Liver (tissue), 8 donors: ENCODE measurements at regions not wholly inside any gene's neighbourhood (a gene's known extent, or its start where the extent isn't known, plus 50 kb on each side); places are given as distances from the start of the nearest gene placed in this dataset.

Source experiments
- DNase-seq: peaks from one replicate; pipeline ENCODE4 v3.0.0-alpha.2; 2017; ENCODE audit warnings: low spot score
- H3K27ac ChIP-seq, 2 donors: one replicate each; pipeline ENCODE4 v1.7.0; 2013; ENCODE audit warnings: inconsistent platforms in 2 of 2, low read length in 2 of 2, control low read depth in 1 of 2, low read depth in 1 of 2, mild to moderate bottlenecking in 1 of 2
- H3K27me3 ChIP-seq, 4 donors: one replicate each; pipeline versions ENCODE4 v1.6.1 to v1.7.0; 2013; ENCODE audit warnings: low read length in 3 of 4, inconsistent platforms in 1 of 4, mild to moderate bottlenecking in 1 of 4, moderate library complexity in 1 of 4; ENCODE audit not compliant: control insufficient read depth in 4 of 4, insufficient read depth in 4 of 4
- H3K36me3 ChIP-seq, 4 donors: one replicate each; pipeline versions ENCODE4 v1.6.1 to v1.7.0; 2013; ENCODE audit warnings: low read length in 3 of 4, mild to moderate bottlenecking in 3 of 4, low read depth in 1 of 4, moderate library complexity in 1 of 4; ENCODE audit not compliant: control insufficient read depth in 4 of 4, insufficient read depth in 3 of 4
- H3K4me1 ChIP-seq, 4 donors: one replicate each; pipeline versions ENCODE4 v1.6.1 to v1.7.0; 2013; ENCODE audit warnings: low read length in 3 of 4, mild to moderate bottlenecking in 3 of 4, moderate library complexity in 1 of 4; ENCODE audit not compliant: control insufficient read depth in 4 of 4, insufficient read depth in 4 of 4
- H3K4me3 ChIP-seq, 3 donors: one replicate each; pipeline versions ENCODE4 v1.6.1 to v1.7.0; 2013; ENCODE audit warnings: low read length in 3 of 3, control low read depth in 1 of 3, low read depth in 1 of 3, mild to moderate bottlenecking in 1 of 3
- H3K9ac ChIP-seq, 2 donors: one replicate each; pipeline ENCODE4 v1.7.0; 2013; ENCODE audit warnings: low read length in 2 of 2, mild to moderate bottlenecking in 2 of 2, moderate library complexity in 2 of 2, control low read depth in 1 of 2, low read depth in 1 of 2
- H3K9me3 ChIP-seq, 4 donors: one replicate each; pipeline versions ENCODE4 v1.6.1 to v1.7.0; 2013; ENCODE audit warnings: low read length in 3 of 4; ENCODE audit not compliant: control insufficient read depth in 4 of 4
- EGR1 ChIP-seq, 2 donors: IDR thresholded peaks; 2 replicates each; pipeline ENCODE4 v1.6.1; 2016 to 2018; ENCODE audit warnings: antibody characterized with exemption in 2 of 2, low read depth in 2 of 2
- FOXA1 ChIP-seq: IDR thresholded peaks from 2 replicates; pipeline ENCODE4 v1.6.1; 2016; ENCODE audit warnings: antibody characterized with exemption
- FOXA2 ChIP-seq: IDR thresholded peaks from 2 replicates; pipeline ENCODE4 v1.6.1; 2016; ENCODE audit warnings: antibody characterized with exemption
- GABPA ChIP-seq, 2 donors: IDR thresholded peaks in 1 of 2; conservative IDR thresholded peaks in 1 of 2; 2 replicates each; pipeline ENCODE4 v1.6.1; 2016; ENCODE audit warnings: antibody characterized with exemption in 2 of 2, mild to moderate bottlenecking in 1 of 2, moderate library complexity in 1 of 2
- HNF4A ChIP-seq, 2 donors: conservative IDR thresholded peaks; 2 replicates each; pipeline ENCODE4 v1.6.1; 2016; ENCODE audit warnings: antibody characterized with exemption in 2 of 2, mild to moderate bottlenecking in 2 of 2
- HNF4G ChIP-seq: IDR thresholded peaks from 2 replicates; pipeline ENCODE4 v1.6.1; 2016; ENCODE audit warnings: antibody characterized with exemption
- JUND ChIP-seq, 2 donors: IDR thresholded peaks; 2 replicates each; pipeline ENCODE4 v1.6.1; 2016; ENCODE audit warnings: antibody characterized with exemption in 2 of 2
- NR2F2 ChIP-seq: IDR thresholded peaks from 2 replicates; pipeline ENCODE4 v1.6.1; 2016; ENCODE audit warnings: antibody characterized with exemption
- RAD21 ChIP-seq, 2 donors: IDR thresholded peaks; 2 replicates each; pipeline ENCODE4 v1.6.1; 2016; ENCODE audit warnings: antibody characterized with exemption in 2 of 2, mild to moderate bottlenecking in 2 of 2
- RXRA ChIP-seq, 2 donors: IDR thresholded peaks; 2 replicates each; pipeline ENCODE4 v1.6.1; 2017 to 2018; ENCODE audit warnings: antibody characterized with exemption in 2 of 2, mild to moderate bottlenecking in 1 of 2
- SP1 ChIP-seq: IDR thresholded peaks from 2 replicates; pipeline ENCODE4 v1.6.1; 2018; ENCODE audit warnings: antibody characterized with exemption, mild to moderate bottlenecking
- TAF1 ChIP-seq: conservative IDR thresholded peaks from 2 replicates; pipeline ENCODE4 v1.6.1; 2016; ENCODE audit warnings: antibody characterized with exemption, mild to moderate bottlenecking
- YY1 ChIP-seq: IDR thresholded peaks from 2 replicates; pipeline ENCODE4 v1.6.1; 2016; ENCODE audit warnings: antibody characterized with exemption, mild to moderate bottlenecking
- WGBS: extraction: QIAGEN DNeasy Blood & Tissue Kit; methylation state at CpG from one replicate; pipeline ENCODE4 v1.1.7; 2013; 5-methylcytosine and 5-hydroxymethylcytosine counted together
- TF ChIP-seq, protein P1 (sequence below): IDR thresholded peaks from 2 replicates; pipeline ENCODE4 v1.6.1; 2016; ENCODE audit warnings: antibody characterized with exemption
- TF ChIP-seq, protein P2 (sequence below): IDR thresholded peaks from 2 replicates; pipeline ENCODE4 v1.6.1; 2016; ENCODE audit warnings: antibody characterized with exemption
- TF ChIP-seq, protein P3 (sequence below): IDR thresholded peaks from 2 replicates; pipeline ENCODE4 v1.6.1; 2016; ENCODE audit warnings: antibody characterized with exemption
- TF ChIP-seq, protein P4 (sequence below): fragments of 150-350 bp; IDR thresholded peaks from 2 replicates; pipeline ENCODE4 v1.5.1; 2017; ENCODE audit warnings: improper control_type of control experiment, low read depth, low read length; ENCODE audit not compliant: missing input control
- TF ChIP-seq, protein P5 (sequence below): IDR thresholded peaks from 2 replicates; pipeline ENCODE4 v1.6.1; 2016; ENCODE audit warnings: antibody characterized with exemption, mild to moderate bottlenecking
- donor health status: healthy.
- donor health status: healthy.
- donor health status: healthy.
- donor health status: healthy.
- donor health status: healthy.

DNA sequence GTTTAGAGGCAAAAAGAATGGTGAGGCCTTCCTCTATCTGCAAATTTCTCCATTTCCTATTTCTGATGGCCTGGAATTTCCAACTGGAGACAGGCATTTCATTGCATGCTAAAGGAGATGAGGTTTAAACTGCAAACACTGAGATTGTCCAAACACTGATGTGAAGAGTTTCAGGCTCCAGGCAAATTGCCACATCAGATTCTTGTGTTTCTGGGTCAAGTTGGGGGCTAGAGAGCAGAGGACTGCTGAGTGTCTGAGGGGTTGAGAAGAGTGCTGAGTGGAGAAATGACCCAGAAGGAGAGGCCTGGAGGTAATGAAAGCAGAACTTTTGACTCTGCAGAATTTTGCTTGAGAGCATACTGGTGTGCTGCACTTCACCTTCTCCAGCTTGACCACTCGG lies 216.7 kb upstream of the MPHOSPH6 start:
- Histone ChIP-seq H3K9ac (no peak overlapping the region), H3K4me3 (no peak overlapping the region), H3K9me3 (no peaks in the 10 kb centered on the region), H3K4me1 (no peaks in the 10 kb centered on the region), H3K27me3 (no peaks in the 10 kb centered on the region), H3K36me3 (no peaks in the 10 kb centered on the region), H3K27ac (no peak overlapping the region)
- DNase-seq, result no peak
- TF ChIP-seq FOXA2 (no peak), FOXA1 (no peak), TAF1 (no peak), RXRA (IDR thresholded peaks at IDR 0.05) (no peak), RAD21 (IDR thresholded peaks at IDR 0.05) (no peak), HNF4A (conservative IDR thresholded peaks at IDR 0.05) (no peak), GABPA (IDR thresholded peaks at IDR 0.05 in 1 of 2, conservative IDR thresholded peaks at IDR 0.05 in 1 of 2) (no peak), JUND (IDR thresholded peaks at IDR 0.05) (no peak), EGR1 (IDR thresholded peaks at IDR 0.05; ENCODE audit: low read depth in 2 of 2) (no peak)
- TF ChIP-seq, protein P1, sequence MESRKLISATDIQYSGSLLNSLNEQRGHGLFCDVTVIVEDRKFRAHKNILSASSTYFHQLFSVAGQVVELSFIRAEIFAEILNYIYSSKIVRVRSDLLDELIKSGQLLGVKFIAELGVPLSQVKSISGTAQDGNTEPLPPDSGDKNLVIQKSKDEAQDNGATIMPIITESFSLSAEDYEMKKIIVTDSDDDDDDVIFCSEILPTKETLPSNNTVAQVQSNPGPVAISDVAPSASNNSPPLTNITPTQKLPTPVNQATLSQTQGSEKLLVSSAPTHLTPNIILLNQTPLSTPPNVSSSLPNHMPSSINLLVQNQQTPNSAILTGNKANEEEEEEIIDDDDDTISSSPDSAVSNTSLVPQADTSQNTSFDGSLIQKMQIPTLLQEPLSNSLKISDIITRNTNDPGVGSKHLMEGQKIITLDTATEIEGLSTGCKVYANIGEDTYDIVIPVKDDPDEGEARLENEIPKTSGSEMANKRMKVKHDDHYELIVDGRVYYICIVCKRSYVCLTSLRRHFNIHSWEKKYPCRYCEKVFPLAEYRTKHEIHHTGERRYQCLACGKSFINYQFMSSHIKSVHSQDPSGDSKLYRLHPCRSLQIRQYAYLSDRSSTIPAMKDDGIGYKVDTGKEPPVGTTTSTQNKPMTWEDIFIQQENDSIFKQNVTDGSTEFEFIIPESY, result no peak
- TF ChIP-seq, protein P2, sequence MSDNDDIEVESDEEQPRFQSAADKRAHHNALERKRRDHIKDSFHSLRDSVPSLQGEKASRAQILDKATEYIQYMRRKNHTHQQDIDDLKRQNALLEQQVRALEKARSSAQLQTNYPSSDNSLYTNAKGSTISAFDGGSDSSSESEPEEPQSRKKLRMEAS, result no peak
- TF ChIP-seq, protein P3, sequence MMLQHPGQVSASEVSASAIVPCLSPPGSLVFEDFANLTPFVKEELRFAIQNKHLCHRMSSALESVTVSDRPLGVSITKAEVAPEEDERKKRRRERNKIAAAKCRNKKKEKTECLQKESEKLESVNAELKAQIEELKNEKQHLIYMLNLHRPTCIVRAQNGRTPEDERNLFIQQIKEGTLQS, result no peak
- WGBS, result 60% methylated on average over 1 of the region's 1 CpG

DNA sequence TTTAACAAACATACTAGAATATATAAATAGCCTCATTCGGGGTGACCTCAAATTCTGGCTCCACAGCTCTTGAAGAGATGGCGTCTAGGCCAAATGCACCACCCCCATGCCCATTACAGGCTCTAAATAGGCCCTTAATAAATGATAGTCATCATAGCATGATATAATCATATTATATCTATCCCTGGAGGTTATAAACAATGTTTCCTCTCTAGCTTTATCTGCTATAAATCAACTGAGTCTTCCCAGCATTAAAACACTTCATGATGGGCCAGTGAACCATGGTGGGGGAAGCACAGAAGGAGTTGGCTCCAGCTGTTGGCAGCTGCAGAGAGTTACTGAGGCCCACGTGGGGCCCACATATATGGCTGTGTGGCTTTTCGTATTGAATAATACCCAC lies 214.9 kb upstream of the MPHOSPH6 start:
- DNase-seq, result no peak
- H3K9ac ChIP-seq, result no peak overlapping the region
- H3K27ac ChIP-seq, result no peak overlapping the region
- no peak overlapping the region for H3K4me3 ChIP-seq
- H3K9me3 ChIP-seq, result no peaks in the 10 kb centered on the region
- no peaks in the 10 kb centered on the region for H3K4me1 ChIP-seq
- no peak for TF ChIP-seq NR2F2
- no peak for TF ChIP-seq EGR1 (IDR thresholded peaks at IDR 0.05; ENCODE audit: low read depth in 2 of 2)
- no peak for TF ChIP-seq JUND (IDR thresholded peaks at IDR 0.05)
- TF ChIP-seq, protein P4, sequence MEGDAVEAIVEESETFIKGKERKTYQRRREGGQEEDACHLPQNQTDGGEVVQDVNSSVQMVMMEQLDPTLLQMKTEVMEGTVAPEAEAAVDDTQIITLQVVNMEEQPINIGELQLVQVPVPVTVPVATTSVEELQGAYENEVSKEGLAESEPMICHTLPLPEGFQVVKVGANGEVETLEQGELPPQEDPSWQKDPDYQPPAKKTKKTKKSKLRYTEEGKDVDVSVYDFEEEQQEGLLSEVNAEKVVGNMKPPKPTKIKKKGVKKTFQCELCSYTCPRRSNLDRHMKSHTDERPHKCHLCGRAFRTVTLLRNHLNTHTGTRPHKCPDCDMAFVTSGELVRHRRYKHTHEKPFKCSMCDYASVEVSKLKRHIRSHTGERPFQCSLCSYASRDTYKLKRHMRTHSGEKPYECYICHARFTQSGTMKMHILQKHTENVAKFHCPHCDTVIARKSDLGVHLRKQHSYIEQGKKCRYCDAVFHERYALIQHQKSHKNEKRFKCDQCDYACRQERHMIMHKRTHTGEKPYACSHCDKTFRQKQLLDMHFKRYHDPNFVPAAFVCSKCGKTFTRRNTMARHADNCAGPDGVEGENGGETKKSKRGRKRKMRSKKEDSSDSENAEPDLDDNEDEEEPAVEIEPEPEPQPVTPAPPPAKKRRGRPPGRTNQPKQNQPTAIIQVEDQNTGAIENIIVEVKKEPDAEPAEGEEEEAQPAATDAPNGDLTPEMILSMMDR, result no peak
- no peak for TF ChIP-seq FOXA1
- TF ChIP-seq YY1, result no peak
- no peak for TF ChIP-seq RAD21 (IDR thresholded peaks at IDR 0.05)
- TF ChIP-seq SP1, result no peak
- TF ChIP-seq, protein P3, result no peak
- no peak for TF ChIP-seq HNF4A (conservative IDR thresholded peaks at IDR 0.05)
- TF ChIP-seq, protein P5, sequence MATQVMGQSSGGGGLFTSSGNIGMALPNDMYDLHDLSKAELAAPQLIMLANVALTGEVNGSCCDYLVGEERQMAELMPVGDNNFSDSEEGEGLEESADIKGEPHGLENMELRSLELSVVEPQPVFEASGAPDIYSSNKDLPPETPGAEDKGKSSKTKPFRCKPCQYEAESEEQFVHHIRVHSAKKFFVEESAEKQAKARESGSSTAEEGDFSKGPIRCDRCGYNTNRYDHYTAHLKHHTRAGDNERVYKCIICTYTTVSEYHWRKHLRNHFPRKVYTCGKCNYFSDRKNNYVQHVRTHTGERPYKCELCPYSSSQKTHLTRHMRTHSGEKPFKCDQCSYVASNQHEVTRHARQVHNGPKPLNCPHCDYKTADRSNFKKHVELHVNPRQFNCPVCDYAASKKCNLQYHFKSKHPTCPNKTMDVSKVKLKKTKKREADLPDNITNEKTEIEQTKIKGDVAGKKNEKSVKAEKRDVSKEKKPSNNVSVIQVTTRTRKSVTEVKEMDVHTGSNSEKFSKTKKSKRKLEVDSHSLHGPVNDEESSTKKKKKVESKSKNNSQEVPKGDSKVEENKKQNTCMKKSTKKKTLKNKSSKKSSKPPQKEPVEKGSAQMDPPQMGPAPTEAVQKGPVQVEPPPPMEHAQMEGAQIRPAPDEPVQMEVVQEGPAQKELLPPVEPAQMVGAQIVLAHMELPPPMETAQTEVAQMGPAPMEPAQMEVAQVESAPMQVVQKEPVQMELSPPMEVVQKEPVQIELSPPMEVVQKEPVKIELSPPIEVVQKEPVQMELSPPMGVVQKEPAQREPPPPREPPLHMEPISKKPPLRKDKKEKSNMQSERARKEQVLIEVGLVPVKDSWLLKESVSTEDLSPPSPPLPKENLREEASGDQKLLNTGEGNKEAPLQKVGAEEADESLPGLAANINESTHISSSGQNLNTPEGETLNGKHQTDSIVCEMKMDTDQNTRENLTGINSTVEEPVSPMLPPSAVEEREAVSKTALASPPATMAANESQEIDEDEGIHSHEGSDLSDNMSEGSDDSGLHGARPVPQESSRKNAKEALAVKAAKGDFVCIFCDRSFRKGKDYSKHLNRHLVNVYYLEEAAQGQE, result no peak
- TF ChIP-seq, protein P1, result no peak
- no peak for TF ChIP-seq FOXA2
- no peak for TF ChIP-seq GABPA (IDR thresholded peaks at IDR 0.05 in 1 of 2, conservative IDR thresholded peaks at IDR 0.05 in 1 of 2)
- no peak for TF ChIP-seq TAF1
- TF ChIP-seq HNF4G, result no peak
- no peak for TF ChIP-seq RXRA (IDR thresholded peaks at IDR 0.05)
- TF ChIP-seq, protein P2, result no peak
- WGBS, result 76% methylated on average over 4 of the region's 4 CpGs
- H3K36me3 ChIP-seq, result no peaks in the 10 kb centered on the region
- H3K27me3 ChIP-seq, result no peaks in the 10 kb centered on the region
